Spleen (tissue), 11 donors: ENCODE measurements at regions not wholly inside any gene's neighbourhood (a gene's known extent, or its start where the extent isn't known, plus 50 kb on each side); places are given as distances from the start of the nearest gene placed in this dataset.

Experiments
- DNase-seq: peaks from one replicate; pipeline ENCODE4 v3.0.0-alpha.2; 2020
- H3K27ac ChIP-seq, 8 donors: fragments of 200-600 bp; sonication (generic) in 7 of 8; 1 replicate in 4 of 8; 2 replicates in 4 of 8; pipeline versions ENCODE4 v1.5.0 to v1.8.0; 2016 to 2021; ENCODE audit warnings: inconsistent platforms in 4 of 8, mild to moderate bottlenecking in 4 of 8, moderate library complexity in 1 of 8
- H3K27me3 ChIP-seq, 7 donors: fragments of 200-600 bp; sonication (generic) in 6 of 7; replicated peaks in 1 of 7; 1 replicate in 4 of 7; 2 replicates in 3 of 7; pipeline versions ENCODE4 v1.5.0 to v1.8.0; 2016 to 2021; ENCODE audit warnings: inconsistent platforms in 3 of 7, mild to moderate bottlenecking in 1 of 7
- H3K36me3 ChIP-seq, 6 donors: fragments of 200-600 bp; sonication (generic) in 5 of 6; 1 replicate in 4 of 6; 2 replicates in 2 of 6; pipeline versions ENCODE4 v1.5.0 to v1.8.0; 2016 to 2021; ENCODE audit warnings: inconsistent platforms in 2 of 6
- H3K4me1 ChIP-seq, 6 donors: fragments of 200-600 bp; sonication (generic) in 5 of 6; 1 replicate in 3 of 6; 2 replicates in 3 of 6; pipeline versions ENCODE4 v1.5.0 to v1.8.0; 2016 to 2021; ENCODE audit warnings: inconsistent platforms in 3 of 6
- H3K4me3 ChIP-seq, 8 donors: fragments of 200-600 bp; sonication (generic) in 7 of 8; 1 replicate in 4 of 8; 2 replicates in 4 of 8; pipeline versions ENCODE4 v1.5.0 to v1.8.0; 2016 to 2021; ENCODE audit warnings: inconsistent platforms in 4 of 8, mild to moderate bottlenecking in 4 of 8, moderate library complexity in 2 of 8
- H3K9me3 ChIP-seq, 8 donors: fragments of 200-600 bp; sonication (generic) in 7 of 8; 1 replicate in 4 of 8; 2 replicates in 4 of 8; pipeline versions ENCODE4 v1.5.0 to v1.8.0; 2016 to 2021; ENCODE audit warnings: inconsistent platforms in 4 of 8
- CTCF ChIP-seq, 11 experiments: fragments of 200-600 bp in 7 of 11; fragments of 450-650 bp in 4 of 11; sonication (generic) in 4 of 11; IDR thresholded peaks in 8 of 11; conservative IDR thresholded peaks in 3 of 11; 1 replicate in 7 of 11; 2 replicates in 4 of 11; pipeline versions ENCODE4 v1.4.0 to v1.8.0; 2016 to 2021; ENCODE audit warnings: antibody characterized with exemption in 11 of 11, inconsistent platforms in 4 of 11, mild to moderate bottlenecking in 1 of 11
- POLR2A ChIP-seq, 3 donors: fragments of 450-650 bp; IDR thresholded peaks; one replicate each; pipeline ENCODE4 v1.5.1; 2017; ENCODE audit warnings: antibody characterized with exemption in 3 of 3, mild to moderate bottlenecking in 1 of 3
- POLR2AphosphoS5 ChIP-seq, 3 donors: sonication (generic); formaldehyde crosslinking; IDR thresholded peaks; one replicate each; pipeline ENCODE4 v1.5.1; 2017; ENCODE audit warnings: antibody characterized with exemption in 3 of 3
- WGBS, 5 donors: extraction: QIAGEN DNeasy Blood & Tissue Kit in 3 of 5; methylation state at CpG; one replicate each; pipeline versions ENCODE4 v1.1.5 to v1.1.7; 2013 to 2018; 5-methylcytosine and 5-hydroxymethylcytosine counted together
- intact Hi-C: fragments of 100-400 bp; cut with DNase I; formaldehyde crosslinking; loops from one replicate; pipeline ENCODE4 v1.15.0; 2023; ENCODE audit warnings: low total_unique reads
- donor health status: healthy with polysubstance abuse.
- donor health status: DM: no; HTN: no; CAD: no; lungs with moderate emphysema.
- donor health status: DM: no; HTN: no; CAD: no.
- donor health status: Bipolar disorder and iron deficiency.
- donor health status: healthy.
- donor health status: DM: no; HTN: no; CAD: no.
- donor health status: DM: yes; HTN: yes; CAD: no.

- H3K4me3 ChIP-seq, result no peak overlapping the region
- H3K9me3 ChIP-seq, result peaks cover 0 to 3% (median 0%) of the 10 kb centered on the region in 8 donors
- no peaks in the 10 kb centered on the region for H3K36me3 ChIP-seq
- H3K27ac ChIP-seq, result no peak overlapping the region
- peaks cover 0 to 50% (median 0%) of the 10 kb centered on the region in 7 donors for H3K27me3 ChIP-seq
- no peak for DNase-seq
- no peaks in the 10 kb centered on the region for H3K4me1 ChIP-seq
- intact Hi-C loops, result no loop called here
- WGBS, 5 donors, result 73 to 95% (median 91%) methylated on average over 4 to 11 of the region's 11 CpGs
- no peak for TF ChIP-seq CTCF (IDR thresholded peaks at IDR 0.05 in 8 of 11, conservative IDR thresholded peaks at IDR 0.05 in 3 of 11)
- TF ChIP-seq POLR2A (IDR thresholded peaks at IDR 0.05), result no peak
- TF ChIP-seq POLR2AphosphoS5 (IDR thresholded peaks at IDR 0.05), result no peak
Observed at GRCh38 chr16:86431540-86431939, 78.8 kb upstream of the FOXF1 start.

GRCh38 chr16:86432048-86432447 lies 78.3 kb upstream of the FOXF1 start:
- Histone ChIP-seq H3K4me3 (no peak overlapping the region), H3K36me3 (no peaks in the 10 kb centered on the region), H3K9me3 (peaks cover 0 to 3% (median 0%) of the 10 kb centered on the region in 8 donors), H3K4me1 (no peaks in the 10 kb centered on the region), H3K27ac (no peak overlapping the region), H3K27me3 (peaks cover 0 to 55% (median 0%) of the 10 kb centered on the region in 7 donors)
- 85 to 93% (median 89%) methylated on average over 13 to 16 of the region's 16 CpGs for WGBS, 5 donors
- TF ChIP-seq POLR2A (IDR thresholded peaks at IDR 0.05) (no peak), CTCF (IDR thresholded peaks at IDR 0.05 in 8 of 11, conservative IDR thresholded peaks at IDR 0.05 in 3 of 11) (no peak), POLR2AphosphoS5 (IDR thresholded peaks at IDR 0.05) (no peak)
- no peak for DNase-seq
- intact Hi-C loops, result no loop called here

- no peak overlapping the region for H3K27ac ChIP-seq
- WGBS, 5 donors, result 67 to 79% (median 70%) methylated on average over 4 to 15 of the region's 15 CpGs
- peaks cover 0 to 3% (median 0%) of the 10 kb centered on the region in 8 donors for H3K9me3 ChIP-seq
- H3K4me1 ChIP-seq, result no peaks in the 10 kb centered on the region
- DNase-seq, result no peak
- peaks cover 0 to 62% (median 0%) of the 10 kb centered on the region in 7 donors for H3K27me3 ChIP-seq
- no peaks in the 10 kb centered on the region for H3K36me3 ChIP-seq
- H3K4me3 ChIP-seq, result no peak overlapping the region
- intact Hi-C loops, result no loop called here
- TF ChIP-seq POLR2A (IDR thresholded peaks at IDR 0.05) (no peak), CTCF (IDR thresholded peaks at IDR 0.05 in 8 of 11, conservative IDR thresholded peaks at IDR 0.05 in 3 of 11) (no peak), POLR2AphosphoS5 (IDR thresholded peaks at IDR 0.05) (no peak)
Observed at GRCh38 chr16:86432691-86433090, 77.6 kb upstream of the FOXF1 start.

- Histone ChIP-seq H3K27me3 (peaks cover 0 to 59% (median 0%) of the 10 kb centered on the region in 7 donors), H3K4me3 (no peak overlapping the region), H3K9me3 (no peaks in the 10 kb centered on the region), H3K36me3 (no peaks in the 10 kb centered on the region), H3K4me1 (no peaks in the 10 kb centered on the region), H3K27ac (no peak overlapping the region)
- intact Hi-C loops, result no loop called here
- TF ChIP-seq POLR2A (IDR thresholded peaks at IDR 0.05) (no peak), CTCF (IDR thresholded peaks at IDR 0.05 in 8 of 11, conservative IDR thresholded peaks at IDR 0.05 in 3 of 11) (no peak), POLR2AphosphoS5 (IDR thresholded peaks at IDR 0.05) (no peak)
- no peak for DNase-seq
- 65 to 79% (median 69%) methylated on average over 7 of the region's 7 CpGs for WGBS, 5 donors
Observed at GRCh38 chr16:86436466-86437185, 73.7 kb upstream of the FOXF1 start.
